Ovary (tissue), 7 donors: ENCODE measurements at regions not wholly inside any gene's neighbourhood (a gene's known extent, or its start where the extent isn't known, plus 50 kb on each side); places are given as distances from the start of the nearest gene placed in this dataset.

ENCODE experiments used
- DNase-seq, 5 donors: peaks; one replicate each; pipeline ENCODE4 v3.0.0-alpha.2; 2019 to 2020
- H3K27ac ChIP-seq, 2 donors: fragments of 200-600 bp; one replicate each; pipeline versions ENCODE4 v1.5.1 to v1.8.0; 2019 to 2022
- H3K27me3 ChIP-seq: fragments of 200-600 bp; one replicate; pipeline ENCODE4 v1.8.0; 2022
- H3K36me3 ChIP-seq: fragments of 200-600 bp; sonication (generic); one replicate; pipeline ENCODE4 v1.5.1; 2019
- H3K4me1 ChIP-seq: one replicate; pipeline ENCODE4 v1.8.1; 2013; ENCODE audit warnings: mild to moderate bottlenecking, moderate library complexity; ENCODE audit not compliant: insufficient read depth
- H3K4me3 ChIP-seq: fragments of 200-600 bp; sonication (generic); one replicate; pipeline ENCODE4 v1.5.1; 2017
- H3K9me3 ChIP-seq, 2 donors: fragments of 200-600 bp in 1 of 2; sonication (generic) in 1 of 2; one replicate each; pipeline versions ENCODE4 v1.5.1 to v1.8.1; 2013 to 2019; ENCODE audit warnings: mild to moderate bottlenecking in 1 of 2, moderate library complexity in 1 of 2
- EP300 ChIP-seq: sonication (generic); formaldehyde crosslinking; IDR thresholded peaks from one replicate; pipeline ENCODE4 v1.6.1; 2017; ENCODE audit warnings: antibody characterized with exemption
- POLR2A ChIP-seq: fragments of 450-650 bp; IDR thresholded peaks from one replicate; pipeline ENCODE4 v1.6.1; 2017; ENCODE audit warnings: antibody characterized with exemption, mild to moderate bottlenecking, moderate library complexity
- WGBS, 3 donors: extraction: QIAGEN DNeasy Blood & Tissue Kit in 1 of 3; methylation state at CpG; one replicate each; pipeline versions ENCODE4 v1.1.5 to v1.1.7; 2013 to 2017; 5-methylcytosine and 5-hydroxymethylcytosine counted together
- intact Hi-C, 4 donors: fragments of 100-400 bp; cut with DNase I; formaldehyde crosslinking; loops; one replicate each; pipeline versions ENCODE4 v1.11.0 to v1.15.1; 2022 to 2023
- TF ChIP-seq, protein P1 (sequence below), 3 donors: fragments of 450-650 bp in 2 of 3; fragments of 200-600 bp in 1 of 3; IDR thresholded peaks; one replicate each; pipeline versions ENCODE4 v1.5.1 to v1.8.0; 2016 to 2022; ENCODE audit warnings: antibody characterized with exemption in 3 of 3, mild to moderate bottlenecking in 1 of 3
- donor health status: DM: no; HTN: no; CAD: no; lungs with moderate emphysema.
- donor health status: DM: no; HTN: no; CAD: no.
- donor health status: Bipolar disorder and iron deficiency.
- donor health status: DM: no; HTN: no; CAD: no.
- donor health status: DM: yes; HTN: yes; CAD: no.

DNA sequence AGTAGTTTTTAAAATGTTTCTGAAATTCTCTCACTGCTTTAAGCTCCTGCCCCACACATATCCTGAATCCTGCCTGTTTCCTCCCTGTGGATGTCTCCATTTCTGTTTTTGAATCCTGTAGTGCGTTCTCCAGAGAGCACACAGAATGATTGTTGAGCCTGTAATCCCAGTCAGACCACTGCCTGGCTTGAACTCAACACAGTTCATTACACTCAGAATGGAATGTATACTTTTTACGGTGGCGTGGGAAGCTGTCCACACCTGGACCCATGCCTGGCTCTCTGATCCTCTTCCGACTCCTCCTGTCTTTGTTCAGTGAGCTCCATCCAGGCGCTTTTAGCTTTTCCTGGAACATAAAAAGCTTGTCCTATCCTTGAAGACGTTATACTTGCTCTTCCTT is 1217.0 kb upstream of the PRKX start:
- H3K9me3 ChIP-seq: no peaks in the 10 kb centered on the region
- no peak for DNase-seq
- intact Hi-C loops: no loop called here
- H3K4me3 ChIP-seq: no peak overlapping the region
- H3K27ac ChIP-seq: no peak overlapping the region
- TF ChIP-seq POLR2A (no peak), EP300 (no peak)
- TF ChIP-seq, protein P1, sequence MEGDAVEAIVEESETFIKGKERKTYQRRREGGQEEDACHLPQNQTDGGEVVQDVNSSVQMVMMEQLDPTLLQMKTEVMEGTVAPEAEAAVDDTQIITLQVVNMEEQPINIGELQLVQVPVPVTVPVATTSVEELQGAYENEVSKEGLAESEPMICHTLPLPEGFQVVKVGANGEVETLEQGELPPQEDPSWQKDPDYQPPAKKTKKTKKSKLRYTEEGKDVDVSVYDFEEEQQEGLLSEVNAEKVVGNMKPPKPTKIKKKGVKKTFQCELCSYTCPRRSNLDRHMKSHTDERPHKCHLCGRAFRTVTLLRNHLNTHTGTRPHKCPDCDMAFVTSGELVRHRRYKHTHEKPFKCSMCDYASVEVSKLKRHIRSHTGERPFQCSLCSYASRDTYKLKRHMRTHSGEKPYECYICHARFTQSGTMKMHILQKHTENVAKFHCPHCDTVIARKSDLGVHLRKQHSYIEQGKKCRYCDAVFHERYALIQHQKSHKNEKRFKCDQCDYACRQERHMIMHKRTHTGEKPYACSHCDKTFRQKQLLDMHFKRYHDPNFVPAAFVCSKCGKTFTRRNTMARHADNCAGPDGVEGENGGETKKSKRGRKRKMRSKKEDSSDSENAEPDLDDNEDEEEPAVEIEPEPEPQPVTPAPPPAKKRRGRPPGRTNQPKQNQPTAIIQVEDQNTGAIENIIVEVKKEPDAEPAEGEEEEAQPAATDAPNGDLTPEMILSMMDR (IDR thresholded peaks at IDR 0.05): no peak
- no peaks in the 10 kb centered on the region for H3K4me1 ChIP-seq
- H3K36me3 ChIP-seq: no peaks in the 10 kb centered on the region
- H3K27me3 ChIP-seq: no peaks in the 10 kb centered on the region
- 32 to 37% (median 36%) methylated on average over 6 of the region's 6 CpGs for WGBS, 3 donors

DNA sequence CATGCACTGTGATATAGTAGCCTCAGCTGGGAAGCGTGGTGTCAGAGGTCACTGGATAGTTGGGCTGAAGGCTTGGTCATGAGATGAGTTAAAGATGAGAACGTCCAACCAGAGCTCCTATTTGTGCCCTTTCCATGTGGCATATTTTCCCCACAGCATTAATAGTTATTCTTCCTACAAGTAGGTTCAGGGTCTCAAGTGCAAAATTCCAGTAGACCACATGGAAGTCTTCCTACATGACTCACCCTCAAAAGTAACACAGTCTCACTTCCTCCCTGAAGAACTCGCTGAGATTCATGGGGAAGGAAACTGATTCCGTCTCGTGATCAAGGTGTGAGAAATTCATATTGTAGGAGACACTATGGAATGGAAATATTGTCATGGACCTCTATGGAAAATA is 1212.5 kb upstream of the PRKX start:
- 78 to 86% (median 80%) methylated on average over 5 of the region's 5 CpGs for WGBS, 3 donors
- Histone ChIP-seq H3K27ac (no peak overlapping the region), H3K4me3 (no peak overlapping the region), H3K27me3 (no peaks in the 10 kb centered on the region), H3K36me3 (no peaks in the 10 kb centered on the region), H3K9me3 (no peaks in the 10 kb centered on the region), H3K4me1 (no peaks in the 10 kb centered on the region)
- TF ChIP-seq POLR2A: no peak
- no peak for DNase-seq
- intact Hi-C loops: no loop called here

DNA sequence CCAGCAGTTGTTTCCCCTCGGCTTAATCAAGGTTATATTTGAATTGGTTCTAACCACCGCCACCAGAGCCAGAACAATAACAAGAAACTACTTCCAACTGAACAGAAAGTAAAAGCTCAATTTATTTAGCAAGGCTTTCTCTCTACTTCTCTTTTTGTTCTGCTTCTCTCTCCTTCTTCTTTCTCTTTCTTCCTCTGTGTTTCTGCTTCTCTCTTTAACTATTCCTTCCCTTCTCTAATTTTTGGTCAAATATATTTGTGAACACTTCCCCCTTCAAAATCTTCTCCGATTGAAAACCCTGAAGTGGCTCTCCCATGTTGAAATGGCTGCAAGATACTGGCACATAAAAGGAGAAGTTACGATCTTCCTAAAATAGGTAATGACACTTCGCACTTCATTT is 1195.9 kb upstream of the PRKX start:
- Histone ChIP-seq H3K27me3 (no peaks in the 10 kb centered on the region), H3K9me3 (no peaks in the 10 kb centered on the region), H3K4me1 (no peaks in the 10 kb centered on the region), H3K4me3 (no peak overlapping the region), H3K36me3 (no peaks in the 10 kb centered on the region), H3K27ac (no peak overlapping the region)
- TF ChIP-seq, protein P1 (IDR thresholded peaks at IDR 0.05): no peak
- no peak for TF ChIP-seq EP300
- no peak for TF ChIP-seq POLR2A
- WGBS, 3 donors: 63 to 71% (median 66%) methylated on average over 5 of the region's 5 CpGs
- no peak for DNase-seq
- intact Hi-C loops: no loop called here

DNA sequence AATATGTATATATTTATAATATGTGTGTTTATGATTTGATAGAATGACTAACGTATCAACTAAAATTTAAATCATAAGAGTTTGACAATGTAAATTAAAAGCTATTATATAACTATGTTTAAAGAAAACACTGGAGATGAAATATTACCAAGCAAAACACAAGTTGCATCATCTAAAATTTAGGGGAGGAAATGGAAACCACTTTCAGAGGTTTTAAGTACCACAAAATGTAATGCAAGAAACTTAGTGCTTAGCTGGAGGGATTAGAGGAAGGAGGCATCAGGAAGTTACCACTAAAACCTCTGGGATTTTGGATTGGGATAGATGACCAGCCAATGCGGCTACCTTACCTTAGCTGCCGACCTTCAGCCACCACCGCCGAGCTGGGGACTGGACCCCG is 1192.1 kb upstream of the PRKX start:
- Histone ChIP-seq H3K9me3 (no peaks in the 10 kb centered on the region), H3K27ac (no peak overlapping the region), H3K36me3 (no peaks in the 10 kb centered on the region), H3K4me1 (no peaks in the 10 kb centered on the region), H3K4me3 (no peak overlapping the region), H3K27me3 (no peaks in the 10 kb centered on the region)
- 78 to 89% (median 82%) methylated on average over 6 of the region's 6 CpGs for whole genome bisulfite sequencing, 3 donors
- TF ChIP-seq EP300: no peak
- TF ChIP-seq, protein P1 (IDR thresholded peaks at IDR 0.05): no peak
- no peak for TF ChIP-seq POLR2A
- intact Hi-C loops: no loop called here
- no peak for DNase-seq

DNA sequence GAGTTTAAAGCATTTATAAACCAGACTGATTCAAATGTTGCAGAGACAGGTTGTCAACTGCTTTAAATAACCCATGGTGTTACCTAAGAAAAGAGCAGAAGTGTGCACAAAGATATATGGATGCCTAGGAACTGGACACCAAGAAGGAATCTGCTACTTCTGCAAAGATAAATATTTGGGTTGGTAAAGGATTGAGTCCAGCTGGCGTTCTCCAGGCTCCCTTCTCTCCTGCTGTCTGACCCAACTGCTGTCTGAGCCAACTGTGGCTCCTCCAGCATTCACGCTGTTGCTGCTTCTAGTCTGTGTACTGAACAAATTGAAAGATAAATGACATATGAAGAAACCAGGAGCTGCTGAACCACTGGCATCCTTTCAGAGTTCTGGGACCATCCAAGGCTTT is 1167.8 kb upstream of the PRKX start:
- TF ChIP-seq EP300 (no peak), POLR2A (no peak)
- TF ChIP-seq, protein P1 (IDR thresholded peaks at IDR 0.05): no peak
- intact Hi-C loops: no loop called here
- Histone ChIP-seq H3K9me3 (no peaks in the 10 kb centered on the region), H3K27ac (no peak overlapping the region), H3K4me1 (no peaks in the 10 kb centered on the region), H3K4me3 (no peak overlapping the region), H3K27me3 (no peaks in the 10 kb centered on the region), H3K36me3 (no peaks in the 10 kb centered on the region)
- WGBS, 3 donors: 23 to 43% (median 28%) methylated on average over 2 of the region's 2 CpGs
- no peak for DNase-seq
